ENCODE measurements at regions not wholly inside any gene's neighbourhood (a gene's known extent, or its start where the extent isn't known, plus 50 kb on each side); places are given as distances from the start of the nearest gene placed in this dataset.

GRCh38 chr1:208544794-208545193 is 300.6 kb upstream of the PLXNA2 start:
- ATAC-seq (ENCODE audit: poor library complexity) (no peak), DNase-seq (no peak)
- no peaks in the 10 kb centered on the region for H3K4me1 Mint-ChIP-seq (ENCODE audit: low read depth)
- peaks cover 14% of the 10 kb centered on the region for H3K27me3 Mint-ChIP-seq
- H3K9me3 ChIP-seq (ENCODE audit: control insufficient read depth in 1 of 2, insufficient read depth in 1 of 2, low read length in 2 of 2): no peaks in the 10 kb centered on the region
- H3K4me3 ChIP-seq (ENCODE audit: low read length): no peak overlapping the region
- no peaks in the 10 kb centered on the region for H3K36me3 ChIP-seq (ENCODE audit: insufficient read depth, low read length)
- ChIA-PET POLR2A (no interaction called here), CTCF (no interaction called here)
- H3K9me3 Mint-ChIP-seq: no peaks in the 10 kb centered on the region
- no peaks in the 10 kb centered on the region for H3K4me1 ChIP-seq (ENCODE audit: insufficient read depth, low read length)
- intact Hi-C loops (cut with DNase I, micrococcal nuclease): no loop called here
- no peaks in the 10 kb centered on the region for H3K36me3 Mint-ChIP-seq (ENCODE audit: low read depth)
- no peak for TF ChIP-seq CTCF (IDR thresholded peaks at IDR 0.05)
- H3K27ac Mint-ChIP-seq: no peak overlapping the region
- no peaks in the 10 kb centered on the region for H3K27me3 ChIP-seq (ENCODE audit: control insufficient read depth in 1 of 2, insufficient read depth in 2 of 2, low read length in 2 of 2)
- H3K27ac ChIP-seq (ENCODE audit: low read depth in 1 of 2, low read length in 2 of 2): no peak overlapping the region
- no peak overlapping the region for H3K4me3 Mint-ChIP-seq

GRCh38 chr1:208551024-208551423 is 306.8 kb upstream of the PLXNA2 start:
- CTCF ChIA-PET: no interaction called here
- POLR2A ChIA-PET: no interaction called here
- ATAC-seq (ENCODE audit: poor library complexity) (no peak), DNase-seq (no peak)
- intact Hi-C loops (cut with DNase I, micrococcal nuclease): no loop called here
- H3K27me3 Mint-ChIP-seq: peaks cover 20% of the 10 kb centered on the region
- no peak for TF ChIP-seq CTCF (IDR thresholded peaks at IDR 0.05)
- no peak overlapping the region for H3K4me3 Mint-ChIP-seq
- no peak overlapping the region for H3K27ac Mint-ChIP-seq
- H3K36me3 Mint-ChIP-seq (ENCODE audit: low read depth): no peaks in the 10 kb centered on the region
- Histone ChIP-seq H3K27ac (ENCODE audit: low read depth in 1 of 2, low read length in 2 of 2) (no peak overlapping the region), H3K36me3 (ENCODE audit: insufficient read depth, low read length) (no peaks in the 10 kb centered on the region), H3K9me3 (ENCODE audit: control insufficient read depth in 1 of 2, insufficient read depth in 1 of 2, low read length in 2 of 2) (no peaks in the 10 kb centered on the region), H3K4me1 (ENCODE audit: insufficient read depth, low read length) (no peaks in the 10 kb centered on the region), H3K27me3 (ENCODE audit: control insufficient read depth in 1 of 2, insufficient read depth in 2 of 2, low read length in 2 of 2) (no peaks in the 10 kb centered on the region), H3K4me3 (ENCODE audit: low read length) (no peak overlapping the region)
- no peaks in the 10 kb centered on the region for H3K4me1 Mint-ChIP-seq (ENCODE audit: low read depth)
- no peaks in the 10 kb centered on the region for H3K9me3 Mint-ChIP-seq

GRCh38 chr1:208551633-208552320 is 307.6 kb upstream of the PLXNA2 start:
- TF ChIP-seq CTCF (IDR thresholded peaks at IDR 0.05): no peak
- Histone ChIP-seq H3K9me3 (ENCODE audit: control insufficient read depth in 1 of 2, insufficient read depth in 1 of 2, low read length in 2 of 2) (no peaks in the 10 kb centered on the region), H3K4me3 (ENCODE audit: low read length) (no peak overlapping the region), H3K4me1 (ENCODE audit: insufficient read depth, low read length) (no peaks in the 10 kb centered on the region), H3K27me3 (ENCODE audit: control insufficient read depth in 1 of 2, insufficient read depth in 2 of 2, low read length in 2 of 2) (no peaks in the 10 kb centered on the region), H3K36me3 (ENCODE audit: insufficient read depth, low read length) (no peaks in the 10 kb centered on the region), H3K27ac (ENCODE audit: low read depth in 1 of 2, low read length in 2 of 2) (no peak overlapping the region)
- no peaks in the 10 kb centered on the region for H3K9me3 Mint-ChIP-seq
- H3K27me3 Mint-ChIP-seq: peaks cover 20% of the 10 kb centered on the region
- no peak for DNase-seq
- no peak for ATAC-seq (ENCODE audit: poor library complexity)
- H3K36me3 Mint-ChIP-seq (ENCODE audit: low read depth): no peaks in the 10 kb centered on the region
- POLR2A ChIA-PET: no interaction called here
- CTCF ChIA-PET: no interaction called here
- H3K4me3 Mint-ChIP-seq: no peak overlapping the region
- intact Hi-C loops (cut with DNase I, micrococcal nuclease): no loop called here
- no peak overlapping the region for H3K27ac Mint-ChIP-seq
- H3K4me1 Mint-ChIP-seq (ENCODE audit: low read depth): no peaks in the 10 kb centered on the region
